ACC112 (cell line): ENCODE measurements at regions not wholly inside any gene's neighbourhood (a gene's known extent, or its start where the extent isn't known, plus 50 kb on each side); places are given as distances from the start of the nearest gene placed in this dataset.

ENCODE experiments used
- H2AFZ ChIP-seq: fragments of 200-600 bp; sonication (generic); one replicate; pipeline ENCODE4 v1.6.0; 2017; ENCODE audit warnings: antibody characterized with exemption, low read length; ENCODE audit not compliant: unreplicated experiment
- H3K27ac ChIP-seq: fragments of 200-600 bp; sonication (generic); 2 replicates; pipeline ENCODE4 v1.5.1; 2014; ENCODE audit warnings: low read depth, mild to moderate bottlenecking, antibody characterized with exemption, low read length, moderate library complexity
- H3K27me3 ChIP-seq: fragments of 200-600 bp; sonication (generic); 2 replicates; pipeline ENCODE4 v1.6.1; 2014; ENCODE audit warnings: mild to moderate bottlenecking, antibody characterized with exemption, low read length, moderate library complexity, mixed read lengths; ENCODE audit not compliant: insufficient read depth
- H3K36me3 ChIP-seq: fragments of 200-600 bp; sonication (generic); 2 replicates; pipeline ENCODE4 v1.6.1; 2016; ENCODE audit warnings: mild to moderate bottlenecking, antibody characterized with exemption, low read length, moderate library complexity, mixed read lengths; ENCODE audit not compliant: insufficient read depth
- H3K4me1 ChIP-seq: fragments of 200-600 bp; sonication (generic); one replicate; pipeline ENCODE4 v1.6.1; 2016; ENCODE audit warnings: low read length, mixed read lengths; ENCODE audit not compliant: insufficient read depth, unreplicated experiment, control insufficient read depth
- H3K4me3 ChIP-seq: fragments of 200-600 bp; sonication (generic); 2 replicates; pipeline ENCODE4 v1.5.1; 2014; ENCODE audit warnings: mild to moderate bottlenecking, low read depth, low read length
- H3K79me2 ChIP-seq: fragments of 200-600 bp; sonication (generic); one replicate; pipeline ENCODE4 v1.6.0; 2016; ENCODE audit warnings: low read length; ENCODE audit not compliant: control insufficient read depth, unreplicated experiment, insufficient read depth

- H3K4me3 ChIP-seq, result no peak overlapping the region
- H3K36me3 ChIP-seq, result no peaks in the 10 kb centered on the region
- no peaks in the 10 kb centered on the region for H3K27me3 ChIP-seq
- H2AFZ ChIP-seq, result no peak overlapping the region
- H3K4me1 ChIP-seq, result no peaks in the 10 kb centered on the region
- H3K79me2 ChIP-seq, result no peaks in the 10 kb centered on the region
- H3K27ac ChIP-seq, result no peak overlapping the region
Observed at GRCh38 chr5:99275128-99275527, 346.3 kb upstream of the CHD1 start.

- Histone ChIP-seq H3K79me2 (no peaks in the 10 kb centered on the region), H3K4me3 (no peak overlapping the region), H3K27me3 (no peaks in the 10 kb centered on the region), H2AFZ (no peak overlapping the region), H3K4me1 (no peaks in the 10 kb centered on the region), H3K36me3 (no peaks in the 10 kb centered on the region), H3K27ac (no peak overlapping the region)
Observed at GRCh38 chr5:99272576-99272975, 343.8 kb upstream of the CHD1 start.

- Histone ChIP-seq H3K36me3 (no peaks in the 10 kb centered on the region), H3K4me3 (no peak overlapping the region), H3K27ac (no peak overlapping the region), H3K27me3 (no peaks in the 10 kb centered on the region), H3K79me2 (no peaks in the 10 kb centered on the region), H3K4me1 (no peaks in the 10 kb centered on the region), H2AFZ (no peak overlapping the region)
Observed at GRCh38 chr5:99258819-99259218, 330.0 kb upstream of the CHD1 start.

GRCh38 chr5:99248066-99248465 lies 319.3 kb upstream of the CHD1 start:
- H3K27ac ChIP-seq, result no peak overlapping the region
- H3K4me1 ChIP-seq, result no peaks in the 10 kb centered on the region
- no peak overlapping the region for H3K4me3 ChIP-seq
- H2AFZ ChIP-seq, result no peak overlapping the region
- H3K36me3 ChIP-seq, result no peaks in the 10 kb centered on the region
- no peaks in the 10 kb centered on the region for H3K27me3 ChIP-seq
- H3K79me2 ChIP-seq, result no peaks in the 10 kb centered on the region

- H3K4me3 ChIP-seq, result no peak overlapping the region
- H2AFZ ChIP-seq, result no peak overlapping the region
- no peaks in the 10 kb centered on the region for H3K27me3 ChIP-seq
- H3K36me3 ChIP-seq, result no peaks in the 10 kb centered on the region
- no peaks in the 10 kb centered on the region for H3K79me2 ChIP-seq
- no peaks in the 10 kb centered on the region for H3K4me1 ChIP-seq
- H3K27ac ChIP-seq, result no peak overlapping the region
Observed at GRCh38 chr5:99247346-99247745, 318.5 kb upstream of the CHD1 start.

- Histone ChIP-seq H3K4me1 (no peaks in the 10 kb centered on the region), H2AFZ (no peak overlapping the region), H3K79me2 (no peaks in the 10 kb centered on the region), H3K36me3 (no peaks in the 10 kb centered on the region), H3K4me3 (no peak overlapping the region), H3K27me3 (no peaks in the 10 kb centered on the region), H3K27ac (no peak overlapping the region)
Observed at GRCh38 chr5:99243111-99243510, 314.3 kb upstream of the CHD1 start.

GRCh38 chr5:99239826-99240360 lies 311.1 kb upstream of the CHD1 start:
- H3K79me2 ChIP-seq, result no peaks in the 10 kb centered on the region
- no peak overlapping the region for H2AFZ ChIP-seq
- no peaks in the 10 kb centered on the region for H3K36me3 ChIP-seq
- H3K4me3 ChIP-seq, result no peak overlapping the region
- no peak overlapping the region for H3K27ac ChIP-seq
- no peaks in the 10 kb centered on the region for H3K27me3 ChIP-seq
- no peaks in the 10 kb centered on the region for H3K4me1 ChIP-seq

GRCh38 chr5:99191206-99191745 lies 262.5 kb upstream of the CHD1 start:
- Histone ChIP-seq H3K27ac (no peak overlapping the region), H3K4me1 (no peaks in the 10 kb centered on the region), H3K36me3 (no peaks in the 10 kb centered on the region), H3K4me3 (no peak overlapping the region), H3K79me2 (no peaks in the 10 kb centered on the region), H2AFZ (no peak overlapping the region), H3K27me3 (peaks cover 16% of the 10 kb centered on the region; the same call in 1 of the 2 replicates)

GRCh38 chr5:99187611-99188010 lies 258.8 kb upstream of the CHD1 start:
- H2AFZ ChIP-seq, result no peak overlapping the region
- H3K4me1 ChIP-seq, result no peaks in the 10 kb centered on the region
- peaks cover 16% of the 10 kb centered on the region; the same call in 1 of the 2 replicates for H3K27me3 ChIP-seq
- no peak overlapping the region for H3K4me3 ChIP-seq
- no peak overlapping the region for H3K27ac ChIP-seq
- H3K79me2 ChIP-seq, result no peaks in the 10 kb centered on the region
- no peaks in the 10 kb centered on the region for H3K36me3 ChIP-seq

- peaks cover 4% of the 10 kb centered on the region; the same call in 1 of the 2 replicates for H3K27me3 ChIP-seq
- H3K27ac ChIP-seq, result no peak overlapping the region
- H2AFZ ChIP-seq, result no peak overlapping the region
- no peak overlapping the region for H3K4me3 ChIP-seq
- H3K4me1 ChIP-seq, result no peaks in the 10 kb centered on the region
- no peaks in the 10 kb centered on the region for H3K79me2 ChIP-seq
- no peaks in the 10 kb centered on the region for H3K36me3 ChIP-seq
Observed at GRCh38 chr5:99179206-99179605, 250.4 kb upstream of the CHD1 start.

- no peak overlapping the region for H3K27ac ChIP-seq
Observed at GRCh38 chr5:99177796-99178195, 249.0 kb upstream of the CHD1 start.

More at GRCh38 chr5:99177796-99178195, 249.0 kb upstream of the CHD1 start:
- Histone ChIP-seq H3K4me3 (no peak overlapping the region), H3K36me3 (no peaks in the 10 kb centered on the region), H3K79me2 (no peaks in the 10 kb centered on the region), H2AFZ (no peak overlapping the region), H3K4me1 (no peaks in the 10 kb centered on the region), H3K27me3 (peaks cover 4% of the 10 kb centered on the region; the same call in 1 of the 2 replicates)
